Left lung (tissue), 4 donors: ENCODE measurements at regions not wholly inside any gene's neighbourhood (a gene's known extent, or its start where the extent isn't known, plus 50 kb on each side); places are given as distances from the start of the nearest gene placed in this dataset.
"Not testable (repeated sequence)": the region's sequence is repeated elsewhere in the genome, so short reads cannot be mapped to it uniquely, and the experiment has no call there.

Experiments used
- ATAC-seq: fragments of 200-7000 bp; cut with Tn5 transposase; one replicate; pipeline ENCODE4 v1.9.1; 2020; ENCODE audit warnings: moderate library complexity
- DNase-seq, 4 donors: peaks; one replicate each; pipeline ENCODE4 v3.0.0-alpha.2; 2013 to 2020
- H3K27ac ChIP-seq, 2 donors: fragments of 200-600 bp; sonication (generic) in 1 of 2; one replicate each; pipeline versions ENCODE4 v1.5.0 to v1.8.0; 2020 to 2021
- H3K27me3 ChIP-seq, 2 donors: fragments of 200-600 bp; sonication (generic) in 1 of 2; one replicate each; pipeline versions ENCODE4 v1.5.0 to v1.8.0; 2020 to 2021
- H3K36me3 ChIP-seq, 2 donors: fragments of 200-600 bp; sonication (generic) in 1 of 2; one replicate each; pipeline versions ENCODE4 v1.5.0 to v1.8.0; 2020 to 2021
- H3K4me1 ChIP-seq, 2 donors: fragments of 200-600 bp; one replicate each; pipeline ENCODE4 v1.8.0; 2021
- H3K4me3 ChIP-seq, 2 donors: fragments of 200-600 bp; sonication (generic) in 1 of 2; one replicate each; pipeline versions ENCODE4 v1.5.0 to v1.8.0; 2020 to 2021; ENCODE audit warnings: mild to moderate bottlenecking in 1 of 2
- H3K9me3 ChIP-seq, 2 donors: fragments of 200-600 bp; sonication (generic) in 1 of 2; one replicate each; pipeline versions ENCODE4 v1.5.0 to v1.8.0; 2020 to 2021
- intact Hi-C, 2 donors: fragments of 100-400 bp; cut with DNase I; formaldehyde crosslinking; loops; one replicate each; pipeline versions ENCODE4 v1.11.2 to v1.14.2; 2022
- TF ChIP-seq, protein P1 (sequence below), 2 donors: fragments of 200-600 bp; sonication (generic) in 1 of 2; IDR thresholded peaks; one replicate each; pipeline versions ENCODE4 v1.5.0 to v1.8.0; 2021; ENCODE audit warnings: antibody characterized with exemption in 2 of 2
- donor health status: DM: no; HTN: yes; CAD: no.
- donor health status: DM: no; HTN: no; CAD: no.

DNA sequence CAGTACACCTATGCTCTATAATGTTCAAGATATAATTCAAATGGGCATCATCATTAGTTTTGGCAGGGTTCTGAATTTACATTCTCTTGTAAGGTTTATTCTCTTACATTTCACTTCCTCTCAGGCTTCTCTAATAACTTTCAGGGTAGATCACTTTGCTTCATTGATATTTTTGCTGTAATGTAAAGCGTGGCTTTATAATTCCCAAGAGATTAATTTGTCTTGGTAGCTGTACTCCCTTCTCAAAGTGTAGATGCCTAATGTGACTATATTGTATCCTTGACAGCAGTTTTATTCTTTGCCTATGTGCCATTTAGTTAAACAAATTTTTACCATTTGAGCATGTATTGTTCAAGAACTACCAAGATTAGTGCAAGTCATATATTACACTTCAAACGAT lies 889.1 kb downstream of the TAF11L14 start:
- intact Hi-C loops = no loop called here
- DNase-seq (no peak), ATAC-seq (no peak)
- no peaks in the 10 kb centered on the region for H3K27me3 ChIP-seq
- H3K4me1 ChIP-seq = no peaks in the 10 kb centered on the region
- H3K36me3 ChIP-seq = no peaks in the 10 kb centered on the region
- TF ChIP-seq, protein P1, sequence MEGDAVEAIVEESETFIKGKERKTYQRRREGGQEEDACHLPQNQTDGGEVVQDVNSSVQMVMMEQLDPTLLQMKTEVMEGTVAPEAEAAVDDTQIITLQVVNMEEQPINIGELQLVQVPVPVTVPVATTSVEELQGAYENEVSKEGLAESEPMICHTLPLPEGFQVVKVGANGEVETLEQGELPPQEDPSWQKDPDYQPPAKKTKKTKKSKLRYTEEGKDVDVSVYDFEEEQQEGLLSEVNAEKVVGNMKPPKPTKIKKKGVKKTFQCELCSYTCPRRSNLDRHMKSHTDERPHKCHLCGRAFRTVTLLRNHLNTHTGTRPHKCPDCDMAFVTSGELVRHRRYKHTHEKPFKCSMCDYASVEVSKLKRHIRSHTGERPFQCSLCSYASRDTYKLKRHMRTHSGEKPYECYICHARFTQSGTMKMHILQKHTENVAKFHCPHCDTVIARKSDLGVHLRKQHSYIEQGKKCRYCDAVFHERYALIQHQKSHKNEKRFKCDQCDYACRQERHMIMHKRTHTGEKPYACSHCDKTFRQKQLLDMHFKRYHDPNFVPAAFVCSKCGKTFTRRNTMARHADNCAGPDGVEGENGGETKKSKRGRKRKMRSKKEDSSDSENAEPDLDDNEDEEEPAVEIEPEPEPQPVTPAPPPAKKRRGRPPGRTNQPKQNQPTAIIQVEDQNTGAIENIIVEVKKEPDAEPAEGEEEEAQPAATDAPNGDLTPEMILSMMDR (IDR thresholded peaks at IDR 0.05) = no peak
- H3K27ac ChIP-seq = no peak overlapping the region
- H3K9me3 ChIP-seq = peaks cover 0 to 16% of the 10 kb centered on the region in 2 donors
- no peak overlapping the region for H3K4me3 ChIP-seq

DNA sequence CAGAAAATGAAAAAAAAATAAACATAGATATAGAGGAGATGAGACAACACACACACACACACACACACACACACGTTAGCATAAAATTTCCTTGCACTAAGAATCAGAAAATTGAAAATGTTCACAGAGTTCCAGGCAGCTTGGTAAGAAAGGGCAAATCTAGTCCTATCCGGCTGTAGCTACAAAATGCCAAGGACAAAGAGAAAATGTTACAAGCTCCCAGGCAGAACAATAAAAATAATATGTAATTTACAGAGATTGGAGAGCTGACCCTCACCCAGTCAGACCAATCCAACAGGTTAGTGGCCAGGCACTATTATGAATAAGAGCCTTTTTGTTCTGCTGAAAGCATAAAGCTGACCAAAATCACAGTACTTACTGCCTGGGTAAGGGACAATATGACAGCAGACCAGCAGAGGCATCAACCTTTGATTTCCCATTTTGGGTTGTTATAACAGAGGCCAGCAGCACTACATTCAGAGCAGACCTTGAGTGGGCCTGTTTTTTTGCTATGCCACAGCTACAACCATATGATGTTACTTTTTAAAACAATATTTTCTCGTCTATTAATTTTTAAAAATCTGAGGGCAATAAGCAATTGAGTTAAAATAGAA lies 892.6 kb downstream of the TAF11L14 start:
- H3K4me1 ChIP-seq = no peaks in the 10 kb centered on the region
- H3K36me3 ChIP-seq = no peaks in the 10 kb centered on the region
- DNase-seq (no peak), ATAC-seq (no peak)
- no peaks in the 10 kb centered on the region for H3K9me3 ChIP-seq
- H3K4me3 ChIP-seq = no peak overlapping the region
- TF ChIP-seq, protein P1 (IDR thresholded peaks at IDR 0.05) = no peak
- H3K27ac ChIP-seq = no peak overlapping the region
- no peaks in the 10 kb centered on the region for H3K27me3 ChIP-seq
- intact Hi-C loops = no loop called here

DNA sequence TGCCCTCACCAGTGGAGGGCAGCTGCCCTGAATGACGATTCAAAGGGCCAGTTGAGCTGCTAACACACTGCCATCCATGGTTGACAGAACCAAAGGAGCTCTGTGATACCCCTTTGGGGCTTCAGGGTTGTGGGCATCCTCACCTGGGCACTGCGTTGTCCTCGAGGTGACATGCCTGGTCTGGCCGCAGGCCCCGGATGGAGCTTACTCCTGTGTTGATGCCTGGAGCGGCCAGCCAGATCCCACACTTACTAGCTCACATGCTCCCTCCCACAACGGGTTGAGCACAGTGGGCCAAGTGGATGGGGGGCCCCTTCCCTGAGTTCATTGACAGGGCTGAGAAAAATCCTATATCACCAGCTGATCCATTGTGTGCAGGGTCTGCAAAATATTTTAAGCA lies 898.9 kb downstream of the TAF11L14 start:
- ATAC-seq = no peak
- TF ChIP-seq, protein P1 (IDR thresholded peaks at IDR 0.05) = no peak
- H3K36me3 ChIP-seq = no peaks in the 10 kb centered on the region
- peaks cover 0 to 2% of the 10 kb centered on the region in 2 donors for H3K9me3 ChIP-seq
- no peak overlapping the region for H3K27ac ChIP-seq
- DNase-seq = peak in 1 of 4 donors; percentile 58
- H3K4me3 ChIP-seq = no peak overlapping the region
- intact Hi-C loops = no loop called here
- no peaks in the 10 kb centered on the region for H3K4me1 ChIP-seq
- H3K27me3 ChIP-seq = no peaks in the 10 kb centered on the region

DNA sequence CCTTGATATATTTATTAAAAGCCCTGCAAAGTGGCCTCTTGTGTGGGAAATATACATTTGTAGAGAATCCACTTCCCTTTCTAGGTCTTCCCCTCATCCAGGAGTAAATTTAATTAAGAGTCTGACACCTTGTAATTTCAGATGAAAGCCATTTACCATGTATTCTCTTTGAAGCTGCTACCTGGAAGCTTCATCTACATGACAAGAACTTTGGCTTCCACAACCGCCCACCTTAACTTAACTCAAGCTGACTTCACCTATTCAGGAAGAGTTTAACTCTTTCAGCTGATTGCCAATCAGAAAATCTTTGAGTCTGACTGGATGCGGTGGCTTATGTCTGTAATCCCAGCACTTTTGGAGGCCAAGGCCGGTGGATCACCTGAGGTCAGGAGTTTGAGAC lies 899.9 kb downstream of the TAF11L14 start:
- Histone ChIP-seq H3K36me3 (no peaks in the 10 kb centered on the region), H3K27ac (no peak overlapping the region), H3K27me3 (no peaks in the 10 kb centered on the region), H3K4me3 (no peak overlapping the region), H3K4me1 (no peaks in the 10 kb centered on the region), H3K9me3 (peaks cover 0 to 2% of the 10 kb centered on the region in 2 donors)
- intact Hi-C loops = no loop called here
- ATAC-seq (no peak), DNase-seq (no peak)
- TF ChIP-seq, protein P1 (IDR thresholded peaks at IDR 0.05) = no peak

DNA sequence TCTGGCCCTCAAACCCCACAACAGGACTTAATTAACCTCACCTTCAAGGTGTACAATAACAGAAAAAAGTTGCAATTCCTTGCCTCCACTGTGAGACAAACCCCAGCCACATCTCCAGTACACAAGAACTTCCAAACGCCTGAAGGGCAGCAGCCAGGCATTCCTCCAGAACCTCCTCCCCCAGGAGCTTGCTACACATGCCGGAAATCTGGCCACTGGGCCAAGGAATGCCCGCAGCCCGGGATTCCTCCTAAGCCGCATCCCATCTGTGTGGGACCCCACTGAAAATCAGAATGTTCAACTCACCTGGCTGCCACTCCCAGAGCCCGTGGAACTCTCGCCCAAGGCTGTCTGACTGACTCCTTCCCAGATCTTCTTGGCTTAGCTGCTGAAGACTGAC lies 901.5 kb downstream of the TAF11L14 start:
- ATAC-seq, H3K9me3 ChIP-seq: not testable (repeated sequence)

DNA sequence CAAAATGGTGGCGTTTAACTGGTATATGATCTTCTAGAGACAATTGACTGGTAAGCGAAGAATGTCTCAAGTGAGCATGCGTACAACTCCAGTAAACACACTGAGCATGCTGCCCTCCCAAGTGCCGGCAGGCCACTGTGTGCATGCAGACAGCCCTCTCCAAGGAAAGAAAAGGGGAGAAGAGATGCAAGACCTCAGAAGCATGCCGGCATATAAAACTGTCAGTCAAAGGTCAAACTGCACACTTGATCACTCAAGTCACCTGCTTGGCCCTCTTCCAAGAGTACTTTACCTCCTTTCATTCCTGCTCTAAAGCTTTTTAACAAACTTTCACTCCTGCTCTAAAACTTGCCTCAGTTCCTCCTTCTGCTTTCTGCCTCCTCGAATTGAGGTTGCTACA lies 910.2 kb downstream of the TAF11L14 start:
- DNase-seq (no peak), ATAC-seq (no peak)
- Histone ChIP-seq H3K4me1 (no peaks in the 10 kb centered on the region), H3K27ac (no peak overlapping the region), H3K9me3 (peaks cover 0 to 14% of the 10 kb centered on the region in 2 donors), H3K27me3 (no peaks in the 10 kb centered on the region), H3K36me3 (no peaks in the 10 kb centered on the region), H3K4me3 (no peak overlapping the region)
- intact Hi-C loops = no loop called here
- TF ChIP-seq, protein P1 (IDR thresholded peaks at IDR 0.05) = no peak

More for the DNA sequence above, 901.5 kb downstream of the TAF11L14 start:
- intact Hi-C loops, H3K4me3 ChIP-seq, DNase-seq, H3K27ac ChIP-seq, H3K27me3 ChIP-seq, H3K4me1 ChIP-seq, H3K36me3 ChIP-seq: not testable (repeated sequence)
